GM21786 (cell line): ENCODE measurements at regions not wholly inside any gene's neighbourhood (a gene's known extent, or its start where the extent isn't known, plus 50 kb on each side); places are given as distances from the start of the nearest gene placed in this dataset.
A peak's percentile ranks its signal among the peaks of the same experiment; 100 is the strongest.

Experiments used
- ATAC-seq: cut with Tn5 transposase; IDR thresholded peaks from one replicate; pipeline ENCODE4 v1.9.1; 2021; ENCODE audit not compliant: unreplicated experiment

DNA sequence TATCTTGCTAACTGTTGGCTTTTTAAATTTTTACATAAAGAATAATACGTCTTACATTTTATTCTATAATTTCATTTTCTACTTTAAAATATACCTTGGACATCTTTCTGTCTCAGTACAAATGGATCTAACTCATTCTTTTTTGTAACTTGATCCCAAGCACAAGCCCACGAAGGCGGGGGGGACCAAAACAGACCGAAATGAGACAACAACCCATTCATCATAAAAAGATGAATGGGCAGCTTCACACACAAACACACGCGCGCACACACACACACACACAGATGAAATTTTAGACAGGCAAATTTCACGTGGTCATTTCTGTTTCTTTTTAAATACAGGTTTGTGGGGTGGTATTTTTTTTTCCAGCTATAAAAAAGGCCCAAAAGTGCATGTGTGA lies 271.3 kb upstream of the TOPAZ1 start:
- no peak for ATAC-seq

DNA sequence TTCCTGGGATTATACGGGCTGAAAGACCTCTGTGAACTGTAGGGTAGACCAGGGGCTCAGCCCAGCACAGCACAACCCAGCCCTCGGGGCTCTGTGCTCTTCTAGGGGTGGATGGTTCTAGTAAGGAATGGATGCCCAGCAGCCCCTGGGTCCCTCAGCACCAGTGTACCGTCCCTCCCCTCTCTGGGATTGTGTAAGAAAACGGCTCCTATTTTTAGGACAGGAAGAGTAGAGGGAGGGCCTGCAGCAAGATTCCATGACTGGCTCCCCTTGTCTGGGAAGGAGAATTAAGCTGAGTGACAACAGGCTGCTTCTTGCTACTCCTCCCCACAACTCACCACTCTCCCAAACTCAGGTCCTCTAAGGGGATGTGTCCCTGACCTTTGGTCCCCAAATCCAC lies 270.8 kb upstream of the TOPAZ1 start:
- no peak for ATAC-seq

DNA sequence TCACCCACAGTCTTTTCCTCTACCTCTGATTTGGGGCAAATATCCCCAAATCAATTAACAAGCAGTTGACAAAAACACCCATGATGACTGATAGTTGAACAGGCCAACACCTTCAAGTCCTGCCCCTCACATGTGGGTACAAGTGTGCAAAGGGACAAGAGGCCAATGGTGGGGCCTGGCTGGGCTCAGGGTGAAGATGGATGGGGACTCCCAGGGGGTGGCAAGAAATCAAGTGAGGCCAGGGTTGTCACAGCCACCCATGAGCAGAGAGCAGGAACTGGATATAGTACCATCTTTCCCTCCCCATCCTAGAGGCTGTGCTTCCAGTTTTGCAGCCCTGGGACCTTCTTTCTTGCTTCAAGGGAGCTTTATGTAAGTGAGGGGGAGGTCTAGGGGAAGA lies 270.2 kb upstream of the TOPAZ1 start:
- ATAC-seq = no peak

DNA sequence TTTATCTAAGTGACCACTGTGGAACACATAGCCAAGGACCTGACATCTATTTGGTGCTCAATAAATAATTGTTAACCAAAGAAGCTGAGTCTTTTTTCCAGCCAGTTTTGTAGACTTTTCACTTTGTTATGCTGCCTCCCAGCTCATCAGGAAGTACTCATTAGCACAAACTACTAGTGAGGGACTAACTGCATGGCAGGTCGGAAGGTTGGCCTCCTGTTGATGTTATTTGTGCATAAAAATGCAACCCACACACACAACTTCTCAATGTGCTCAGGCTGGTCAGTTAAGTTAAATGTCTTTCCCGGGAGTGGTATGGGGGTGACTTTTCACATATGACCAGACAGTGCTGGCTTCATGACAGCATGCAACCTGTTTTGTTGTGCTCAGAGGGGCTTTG lies 263.0 kb upstream of the TOPAZ1 start:
- no peak for ATAC-seq

DNA sequence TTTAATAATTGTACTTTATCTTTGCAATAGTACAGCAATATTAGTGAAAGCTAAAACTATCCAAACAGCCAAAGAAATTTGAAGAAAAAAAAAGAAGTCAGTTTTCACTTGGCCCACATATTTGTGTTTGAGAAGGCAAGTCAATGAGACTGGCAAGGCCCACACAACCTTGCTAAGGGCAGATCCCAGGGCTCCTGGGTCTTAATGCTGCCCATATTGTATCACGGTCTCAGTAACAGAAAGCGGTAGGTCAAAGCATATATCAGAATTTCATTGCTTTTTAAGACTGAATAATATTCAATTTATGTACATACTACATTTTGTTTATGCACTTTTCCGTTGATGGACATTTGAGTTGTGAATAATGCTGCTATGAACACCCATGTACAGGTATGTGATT lies 262.0 kb upstream of the TOPAZ1 start:
- no peak for ATAC-seq

DNA sequence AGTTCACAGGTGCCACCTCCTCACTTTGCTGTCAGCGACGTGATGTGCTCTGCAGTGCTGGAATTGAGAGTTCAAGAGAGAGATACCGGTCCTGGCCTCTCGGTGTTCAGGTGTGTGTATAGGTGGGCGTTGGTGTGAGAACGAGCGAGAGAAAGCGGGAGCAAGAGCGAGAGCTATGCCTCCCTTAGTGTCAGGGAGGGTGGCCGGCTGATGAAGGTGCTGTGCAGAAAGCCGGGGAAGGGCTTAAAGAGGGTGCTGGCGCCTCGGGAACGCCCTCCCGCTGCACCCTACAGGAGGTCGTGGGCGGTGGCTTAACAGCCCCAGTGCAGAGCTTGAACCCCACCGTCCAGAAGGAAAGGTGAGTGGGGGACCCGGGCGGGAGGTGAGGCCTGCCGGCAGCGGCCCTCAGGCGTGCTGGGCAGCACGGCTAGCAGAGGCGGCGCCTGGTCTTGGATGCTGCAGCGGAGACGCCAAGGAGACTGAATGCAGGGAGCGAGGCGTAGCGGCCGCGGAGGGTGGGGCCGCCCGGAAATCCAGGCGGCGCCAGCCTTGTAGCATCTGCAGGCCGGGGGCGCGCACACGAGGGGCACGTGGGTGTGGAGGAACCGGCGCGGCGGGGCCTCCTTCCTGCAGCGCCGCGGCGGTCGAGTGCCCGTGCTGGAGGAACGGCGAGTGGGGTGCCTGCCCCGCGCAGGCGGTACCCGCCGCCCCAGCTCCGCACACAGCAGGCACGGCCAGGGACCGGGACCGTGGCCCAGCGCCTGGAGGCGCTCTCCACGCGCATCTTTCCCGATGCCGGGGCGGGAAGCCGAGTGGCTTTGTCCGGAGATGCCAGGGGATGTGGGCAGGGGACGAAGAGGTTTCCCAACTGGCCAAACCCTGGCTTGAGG lies 246.8 kb upstream of the TOPAZ1 start:
- ATAC-seq = no peak

DNA sequence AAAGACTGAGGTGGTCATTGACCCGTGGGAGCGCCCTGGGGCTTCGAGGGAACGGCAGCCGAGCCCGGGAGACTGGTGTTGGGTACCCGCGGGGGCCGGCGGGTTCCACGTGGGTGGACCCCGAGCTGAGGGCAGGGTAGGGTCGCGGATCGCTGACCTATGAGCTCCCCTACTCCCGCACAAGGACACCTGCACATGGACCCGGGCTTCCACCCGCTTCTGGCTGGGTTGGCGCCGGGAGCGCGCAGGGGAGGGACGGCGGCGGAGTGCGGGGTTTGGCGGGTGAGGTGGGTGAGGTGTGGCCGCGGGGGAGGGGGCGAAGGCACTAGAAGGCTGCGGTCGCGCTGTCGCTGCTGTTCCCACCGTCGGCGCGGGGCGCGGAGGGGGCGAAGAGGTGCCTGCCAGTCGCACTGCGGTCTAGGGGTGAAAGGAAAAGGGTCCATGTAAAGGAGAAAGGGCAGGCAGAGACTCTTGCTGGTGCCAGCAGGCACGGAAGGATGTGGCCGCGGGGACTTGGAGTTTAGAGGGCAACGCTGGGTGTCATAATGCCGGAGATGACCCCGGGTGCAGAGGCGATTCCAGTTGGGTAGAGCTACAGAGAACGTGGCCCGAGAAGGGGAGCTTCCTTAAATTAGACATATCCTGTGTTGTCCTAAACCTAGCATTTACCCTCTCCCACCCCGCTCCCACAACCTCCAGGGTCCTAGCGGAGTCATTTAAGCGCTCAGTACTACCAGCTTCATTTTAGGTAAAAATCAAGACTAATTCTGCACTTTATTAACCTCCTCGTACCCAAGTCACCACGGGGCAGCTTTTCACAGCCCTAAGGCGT lies 245.9 kb upstream of the TOPAZ1 start:
- no peak for ATAC-seq

DNA sequence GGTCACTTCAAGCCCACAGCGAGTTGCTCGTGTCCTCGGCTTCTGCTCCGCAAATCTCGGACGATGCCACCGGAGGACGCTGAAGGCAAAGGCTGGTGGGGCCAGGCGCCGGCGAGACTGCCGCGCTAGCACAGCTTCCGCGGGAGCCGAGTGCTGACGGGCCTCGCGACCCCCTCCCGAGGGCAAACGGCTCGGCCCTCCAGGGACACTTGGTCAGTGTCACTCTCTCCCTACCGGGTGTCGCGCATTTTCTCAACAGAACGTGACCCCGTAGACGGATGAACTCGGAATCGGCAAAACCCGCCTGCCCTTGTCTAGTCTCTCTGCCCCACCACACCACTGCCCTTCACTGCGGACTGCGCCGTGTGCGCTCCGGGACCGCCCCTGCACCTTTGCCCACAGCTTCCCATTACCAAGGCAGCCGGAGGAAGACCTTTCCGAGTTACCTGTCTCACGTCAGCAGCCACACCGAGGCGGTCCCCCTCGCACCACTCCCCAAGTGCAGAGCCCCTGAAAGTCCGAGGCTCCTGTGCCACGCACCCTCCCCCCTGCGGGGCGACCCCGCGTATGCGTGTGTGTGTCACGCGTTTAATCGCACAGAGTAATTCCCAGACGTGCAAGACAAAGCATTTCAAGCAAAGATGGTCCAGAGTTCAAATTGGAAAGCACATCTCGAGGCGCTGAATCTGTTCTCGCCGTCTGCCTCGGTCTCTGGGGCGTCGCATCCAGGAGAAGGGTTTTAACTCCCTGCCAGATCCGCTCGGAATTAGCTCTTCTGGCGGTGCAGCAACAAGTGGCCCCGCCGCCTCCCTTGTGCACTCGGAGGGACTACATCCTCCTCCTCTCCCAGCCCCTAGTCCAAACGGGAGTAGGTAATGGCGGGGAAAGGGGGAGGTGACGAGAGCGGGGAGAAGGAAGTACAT lies 245.0 kb upstream of the TOPAZ1 start:
- peak; percentile 35 for ATAC-seq

DNA sequence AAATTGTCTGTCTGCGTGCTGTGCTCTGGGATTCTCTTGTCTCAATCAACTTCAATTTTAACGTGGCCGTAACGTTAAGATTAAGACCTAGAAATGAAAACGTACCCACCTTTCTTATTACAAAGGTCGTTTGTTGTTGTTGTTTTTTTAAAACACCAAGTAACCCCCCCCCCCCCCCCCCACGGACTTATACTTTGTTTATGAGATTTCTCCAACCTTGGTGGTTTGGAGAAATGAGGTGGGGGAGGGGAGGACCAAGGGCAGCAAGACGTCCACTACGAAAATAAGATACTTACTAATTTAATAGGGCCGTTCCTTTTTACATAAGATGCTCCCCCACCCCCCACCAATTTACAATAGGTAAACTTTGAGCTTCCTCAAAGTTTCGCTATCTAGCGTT lies 244.4 kb upstream of the TOPAZ1 start:
- ATAC-seq = no peak

DNA sequence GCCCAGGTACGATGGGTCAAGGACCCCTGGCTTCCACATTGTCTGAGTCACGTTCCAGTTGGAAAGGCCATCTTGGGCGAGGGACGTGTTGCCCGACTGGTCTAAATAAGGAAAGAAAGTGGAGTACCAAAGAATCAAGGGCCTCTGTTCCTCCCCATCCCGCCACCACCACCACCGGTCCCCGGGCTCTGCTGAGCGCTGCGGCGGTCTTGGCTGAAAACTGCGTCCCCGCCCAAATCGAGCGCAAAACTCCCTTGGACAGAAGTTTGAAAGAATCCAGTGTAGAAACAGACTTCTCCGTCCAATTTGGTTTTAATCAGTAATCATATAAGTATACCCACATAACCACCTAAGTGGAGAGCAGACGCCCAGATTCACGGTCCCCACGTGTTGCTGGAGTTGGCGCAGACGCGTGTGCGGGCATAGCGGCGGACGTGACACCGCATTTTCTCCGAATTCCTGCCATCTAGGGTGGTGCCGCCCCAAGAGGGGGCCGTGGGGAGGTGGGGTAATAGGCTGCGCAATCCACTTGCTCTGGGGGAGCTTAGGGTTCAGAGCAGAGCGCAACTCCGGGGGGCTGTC lies 243.8 kb upstream of the TOPAZ1 start:
- no peak for ATAC-seq

DNA sequence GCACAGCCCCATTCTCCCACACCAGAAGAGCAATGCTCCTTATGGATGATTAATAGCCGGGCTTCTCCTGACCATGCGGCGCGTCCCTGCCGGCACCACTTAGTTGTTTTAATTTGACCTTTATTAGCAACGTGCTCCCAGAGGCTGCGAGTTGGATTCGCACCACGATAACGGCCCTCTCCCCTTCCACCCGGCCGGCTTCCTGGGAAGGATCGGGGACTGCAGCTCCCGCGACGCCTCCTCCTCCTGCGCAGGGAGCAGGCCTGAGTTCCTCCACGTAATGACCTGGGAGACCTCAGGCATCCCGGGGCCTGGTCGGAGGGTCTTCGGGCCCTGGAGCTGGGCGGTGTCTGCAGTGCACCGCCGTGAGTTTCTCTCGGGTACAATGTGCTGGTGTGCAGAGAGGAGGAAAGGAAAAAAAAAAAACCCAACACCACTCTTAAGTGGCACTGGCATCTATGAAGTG lies 243.3 kb upstream of the TOPAZ1 start:
- no peak for ATAC-seq

DNA sequence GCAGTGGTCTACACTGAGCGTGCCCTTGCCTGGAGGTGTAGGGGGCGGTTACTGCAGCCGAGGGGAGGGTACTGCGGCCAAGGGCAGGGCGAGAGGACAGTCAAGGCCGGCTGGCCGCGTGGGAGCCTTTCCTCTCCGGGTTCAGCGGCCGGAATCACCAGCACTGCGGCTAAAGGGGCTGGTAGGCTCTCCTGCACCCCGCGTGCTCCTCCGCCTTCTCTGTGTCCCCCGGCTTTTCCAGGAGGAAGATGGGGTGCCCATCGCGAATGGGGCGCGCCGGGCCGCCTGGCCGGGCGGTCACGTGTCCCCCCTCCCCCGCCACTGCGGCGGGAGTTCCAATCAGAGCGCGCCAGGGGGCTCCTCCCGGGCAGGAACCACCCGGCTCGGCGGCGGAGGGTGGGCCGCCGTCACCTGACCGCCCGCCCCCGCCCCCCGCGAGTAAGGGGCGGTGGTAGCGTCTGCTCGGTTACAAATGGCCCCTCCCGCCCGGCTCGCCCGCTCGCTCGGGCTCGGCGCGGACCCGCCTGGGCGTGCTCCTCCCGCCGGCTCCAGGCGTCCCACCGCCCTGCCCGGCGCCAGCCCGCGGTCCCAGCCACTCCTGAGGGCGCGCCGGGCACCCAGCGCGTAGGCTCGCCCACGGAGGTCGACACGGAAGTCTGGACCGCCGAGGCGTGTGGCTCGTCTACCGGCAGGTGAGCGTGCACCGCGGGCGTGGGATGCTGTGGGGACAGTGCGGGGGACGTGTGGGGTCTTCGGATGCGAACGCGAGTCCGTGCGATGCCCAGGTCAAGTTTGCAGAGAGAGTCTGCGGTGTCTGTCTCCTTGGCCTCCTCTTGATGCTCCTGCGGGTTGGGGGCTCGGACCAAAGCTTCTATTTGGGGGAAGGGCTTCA lies 242.6 kb upstream of the TOPAZ1 start:
- no peak for ATAC-seq

DNA sequence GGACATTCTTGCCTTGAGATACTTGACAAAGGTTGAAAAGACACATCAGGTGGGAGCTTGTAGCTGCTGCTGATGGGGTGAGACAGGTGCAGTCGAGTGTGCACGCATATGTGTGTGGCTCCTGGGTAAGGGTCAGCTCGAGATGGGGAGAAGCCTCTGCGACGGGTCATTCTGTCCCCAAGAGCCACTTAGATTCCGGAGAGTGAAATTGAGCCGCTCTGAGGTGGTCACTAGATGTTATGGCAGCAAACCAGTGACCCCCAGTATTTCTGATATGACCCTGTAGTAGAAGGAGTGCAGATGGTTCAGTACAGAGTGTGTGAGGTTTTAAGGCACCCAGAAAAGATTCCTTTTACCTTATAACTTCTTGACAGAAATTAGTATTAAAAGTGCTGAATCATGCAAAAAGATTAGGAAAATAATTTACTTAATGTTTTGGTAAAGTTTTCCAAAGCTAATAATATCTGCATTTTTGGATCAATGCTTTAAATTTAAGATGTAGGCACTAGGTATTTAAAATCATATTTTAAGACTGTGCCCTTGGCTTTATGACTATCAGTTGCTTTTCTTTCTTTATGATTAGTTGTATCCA lies 241.9 kb upstream of the TOPAZ1 start:
- ATAC-seq = no peak

DNA sequence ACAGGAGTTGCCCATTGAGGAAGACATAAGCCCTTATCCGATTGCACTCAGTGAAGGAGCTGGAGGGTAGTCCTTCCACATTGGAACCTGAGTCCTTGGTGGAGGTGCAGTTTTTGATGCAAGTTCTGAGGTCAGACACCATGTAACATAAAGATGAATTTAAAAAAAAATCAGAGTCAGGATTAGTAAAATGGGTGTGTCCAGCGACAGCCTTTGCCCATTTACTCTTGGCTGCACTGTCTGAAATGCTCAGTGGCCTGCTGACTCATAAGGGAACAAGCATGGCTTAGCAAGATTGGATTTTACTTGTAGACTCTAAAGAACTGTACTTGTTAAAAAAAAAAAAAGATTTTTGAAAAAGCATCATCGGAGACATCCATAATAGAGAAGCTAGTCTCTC lies 241.1 kb upstream of the TOPAZ1 start:
- no peak for ATAC-seq

DNA sequence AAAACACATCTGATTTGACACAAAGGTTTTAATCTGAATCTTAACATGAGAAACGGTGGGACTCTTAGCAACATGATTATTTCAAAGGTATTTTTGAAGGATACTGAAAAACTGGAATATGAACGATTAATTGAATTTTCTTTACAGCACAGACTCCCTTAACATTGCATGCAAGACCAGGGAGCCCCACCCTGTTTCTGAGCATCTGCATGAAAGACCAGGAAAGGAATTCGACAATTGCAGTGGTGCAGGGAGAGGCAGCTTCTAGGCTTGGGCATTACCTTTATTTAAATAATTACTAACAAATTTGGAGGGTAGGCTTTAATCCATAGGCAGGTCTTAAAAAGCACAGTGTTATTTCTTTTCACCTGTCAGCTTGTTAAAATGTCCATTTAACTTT lies 240.6 kb upstream of the TOPAZ1 start:
- ATAC-seq = no peak

DNA sequence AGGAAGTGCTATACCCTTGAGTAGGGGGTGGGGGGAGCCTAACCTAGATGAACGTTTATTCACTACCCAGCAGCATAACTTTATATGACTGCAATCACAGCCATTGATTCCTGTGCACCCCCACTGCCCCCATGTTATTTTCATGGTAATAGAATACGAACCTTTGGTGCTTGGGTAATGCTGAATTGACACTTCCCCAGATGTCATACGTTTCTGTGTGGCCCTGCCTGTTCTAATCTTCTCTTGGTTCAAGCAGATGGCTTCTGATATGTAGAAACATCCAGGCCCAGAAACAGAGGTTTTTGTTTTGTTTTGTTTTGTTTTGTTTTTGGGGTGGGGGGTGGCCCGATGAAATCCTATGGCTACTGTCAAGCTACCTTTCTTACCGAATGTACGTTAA lies 237.9 kb upstream of the TOPAZ1 start:
- ATAC-seq = no peak

DNA sequence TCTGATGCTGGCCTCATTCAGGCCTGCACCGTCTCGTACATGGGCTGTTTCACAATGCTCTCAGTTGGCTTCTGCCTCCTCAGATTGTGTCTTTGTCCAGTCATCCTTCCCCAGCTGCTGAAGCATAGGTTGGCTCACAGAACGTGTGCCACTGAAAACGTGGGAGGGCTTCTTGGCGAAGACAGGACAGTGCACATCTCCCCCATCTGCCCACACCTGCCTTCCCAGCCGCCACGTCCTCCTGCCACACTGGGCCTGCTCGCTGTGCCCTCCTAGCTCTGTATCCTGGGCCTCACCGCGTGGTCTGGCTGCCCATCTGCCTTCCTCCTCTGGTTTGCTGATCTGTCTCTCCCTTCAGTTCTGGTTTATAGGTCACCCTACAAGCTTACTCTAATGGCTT lies 230.0 kb upstream of the TOPAZ1 start:
- ATAC-seq = no peak

DNA sequence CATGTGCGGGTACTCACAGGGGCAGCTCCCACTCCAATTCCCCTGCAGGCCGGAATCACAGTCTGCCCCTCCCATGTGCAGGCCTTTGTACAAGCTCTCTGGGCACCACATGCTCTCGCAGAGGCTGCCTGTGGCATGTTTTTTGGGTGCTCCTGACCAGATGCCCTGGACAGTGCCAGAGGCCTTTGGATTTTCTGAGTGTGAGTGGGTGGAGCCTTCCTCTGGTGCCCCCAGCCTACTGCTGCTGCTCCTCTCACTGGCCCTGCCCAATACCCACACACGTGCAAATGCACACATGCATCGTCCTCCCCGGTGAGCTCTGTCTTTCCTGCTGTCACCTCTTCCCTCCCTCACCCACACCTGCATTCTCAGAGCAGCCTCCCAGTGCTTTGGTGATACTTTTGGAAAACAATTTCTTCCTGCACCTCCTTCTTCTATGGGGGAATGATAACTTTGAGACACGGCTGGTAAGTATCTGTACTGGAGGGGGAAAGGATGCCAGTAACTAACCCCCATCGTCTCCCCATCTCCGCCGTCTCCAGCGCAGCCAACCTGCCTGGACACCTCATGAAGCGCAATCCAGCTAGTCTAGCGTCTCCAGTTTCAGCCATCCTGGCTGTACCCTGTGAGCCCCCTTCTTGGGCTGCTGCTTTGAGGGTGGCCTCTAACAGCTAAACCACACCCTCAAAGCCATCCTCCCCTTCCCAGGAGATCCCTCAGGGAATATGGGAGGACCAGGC lies 229.4 kb upstream of the TOPAZ1 start:
- ATAC-seq = no peak

DNA sequence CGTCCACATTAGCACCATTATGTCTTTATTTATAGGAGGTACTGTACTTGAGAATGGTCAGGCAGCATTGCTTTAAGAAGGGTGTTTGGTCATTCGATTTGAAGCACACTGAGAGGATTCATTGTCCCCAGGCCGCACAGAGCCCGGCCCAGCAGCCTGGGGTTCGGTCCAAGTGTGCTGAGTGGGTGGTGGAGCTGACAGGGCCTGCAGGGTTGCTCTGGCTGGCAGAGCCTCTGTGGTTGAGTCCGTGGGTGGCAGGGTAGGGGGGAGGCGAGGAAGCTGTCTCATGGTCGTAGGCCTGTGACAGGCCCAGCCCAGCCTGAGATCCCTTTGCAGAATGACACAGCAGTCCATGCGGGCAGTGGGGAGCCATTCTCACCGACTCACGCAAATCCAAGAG lies 227.7 kb upstream of the TOPAZ1 start:
- ATAC-seq = no peak
